GM19372 (cell line): ENCODE measurements at regions not wholly inside any gene's neighbourhood (a gene's known extent, or its start where the extent isn't known, plus 50 kb on each side); places are given as distances from the start of the nearest gene placed in this dataset.

ENCODE experiments used
- ATAC-seq: cut with Tn5 transposase; IDR thresholded peaks from one replicate; pipeline ENCODE4 v1.9.1; 2021; ENCODE audit warnings: mild to moderate bottlenecking, low read depth, moderate library complexity; ENCODE audit not compliant: unreplicated experiment

DNA sequence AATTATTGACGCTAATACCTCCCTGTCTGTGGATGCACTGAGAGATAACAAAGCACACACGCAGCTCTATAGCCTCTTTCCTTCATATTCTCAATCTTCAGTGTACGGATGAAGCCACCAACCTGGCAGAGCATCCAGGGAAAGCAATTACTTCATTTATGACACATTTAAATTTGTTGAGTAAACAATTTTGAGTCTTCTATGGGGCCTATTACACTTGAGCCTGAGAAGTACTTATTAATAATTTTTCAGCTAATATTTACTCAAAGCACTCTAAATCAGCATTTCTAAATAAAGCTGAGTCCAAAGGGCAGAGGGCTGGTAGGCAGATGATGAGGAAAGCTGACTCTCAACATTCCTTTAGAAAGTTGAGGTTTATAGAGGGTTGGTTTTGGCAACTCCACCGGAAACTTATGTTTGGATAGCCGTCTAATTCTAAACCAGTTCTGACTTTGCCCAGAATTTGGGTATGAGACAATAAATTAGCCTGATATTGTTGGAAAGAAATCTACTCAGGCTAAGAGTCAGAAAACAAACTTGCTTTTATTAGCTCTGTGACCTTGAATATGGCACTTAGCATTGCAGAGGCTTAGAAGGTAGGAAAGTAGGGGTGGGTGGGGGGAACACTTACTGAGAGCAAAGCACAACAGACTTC lies 643.5 kb downstream of the CDH11 start:
- ATAC-seq = no peak

DNA sequence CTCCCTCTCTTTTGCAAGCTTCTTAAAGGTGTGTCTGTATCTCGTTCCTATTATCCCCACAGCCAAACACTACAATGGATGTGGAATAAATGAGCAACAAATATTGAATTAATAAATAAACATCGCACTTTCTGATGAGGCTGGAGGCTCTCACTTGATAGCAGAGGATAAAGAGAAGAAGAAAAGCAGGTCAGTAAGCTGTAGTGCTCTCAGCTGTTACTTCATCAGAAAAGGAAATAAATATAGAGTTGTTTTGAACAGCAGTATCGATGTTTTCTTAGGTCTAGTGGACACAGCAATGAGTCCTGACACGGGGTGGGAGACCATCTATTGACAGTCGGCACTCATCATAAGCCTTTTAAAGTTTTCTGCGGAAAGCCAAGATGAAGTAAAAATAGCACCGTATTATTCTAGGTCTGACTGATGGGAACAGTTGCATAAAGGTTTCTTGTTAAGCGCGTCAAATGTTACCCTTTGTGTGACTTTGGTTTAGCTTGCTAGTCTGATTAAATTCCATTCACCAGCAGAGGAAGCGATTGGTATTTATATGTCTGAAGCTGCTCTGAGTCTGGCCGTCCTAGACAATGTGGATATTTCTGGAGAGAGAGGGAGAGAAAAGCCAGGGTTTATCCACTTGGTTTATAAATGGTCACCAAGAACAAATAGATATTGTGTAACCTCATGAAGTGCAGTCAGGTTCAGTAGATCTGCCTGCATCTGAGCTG lies 646.1 kb downstream of the CDH11 start:
- no peak for ATAC-seq

DNA sequence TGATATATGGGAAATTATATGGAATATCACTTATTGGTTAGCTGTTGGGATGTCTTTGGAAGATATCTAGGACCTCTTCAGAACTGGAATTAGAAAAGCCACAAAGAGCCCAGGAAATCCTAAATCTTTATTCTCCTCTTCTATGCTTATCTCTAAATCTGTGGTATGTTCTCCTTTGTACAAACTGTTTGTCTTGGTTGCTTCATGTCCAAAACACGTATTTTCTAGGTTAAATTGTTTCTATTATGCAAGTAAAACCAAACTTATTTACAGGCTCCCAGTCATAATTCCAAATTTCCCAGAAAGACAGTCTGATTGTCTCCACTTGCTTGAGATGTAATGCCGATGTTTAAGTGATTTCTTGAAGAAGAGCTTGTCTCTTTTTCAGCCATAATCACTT lies 650.9 kb downstream of the CDH11 start:
- no peak for ATAC-seq

DNA sequence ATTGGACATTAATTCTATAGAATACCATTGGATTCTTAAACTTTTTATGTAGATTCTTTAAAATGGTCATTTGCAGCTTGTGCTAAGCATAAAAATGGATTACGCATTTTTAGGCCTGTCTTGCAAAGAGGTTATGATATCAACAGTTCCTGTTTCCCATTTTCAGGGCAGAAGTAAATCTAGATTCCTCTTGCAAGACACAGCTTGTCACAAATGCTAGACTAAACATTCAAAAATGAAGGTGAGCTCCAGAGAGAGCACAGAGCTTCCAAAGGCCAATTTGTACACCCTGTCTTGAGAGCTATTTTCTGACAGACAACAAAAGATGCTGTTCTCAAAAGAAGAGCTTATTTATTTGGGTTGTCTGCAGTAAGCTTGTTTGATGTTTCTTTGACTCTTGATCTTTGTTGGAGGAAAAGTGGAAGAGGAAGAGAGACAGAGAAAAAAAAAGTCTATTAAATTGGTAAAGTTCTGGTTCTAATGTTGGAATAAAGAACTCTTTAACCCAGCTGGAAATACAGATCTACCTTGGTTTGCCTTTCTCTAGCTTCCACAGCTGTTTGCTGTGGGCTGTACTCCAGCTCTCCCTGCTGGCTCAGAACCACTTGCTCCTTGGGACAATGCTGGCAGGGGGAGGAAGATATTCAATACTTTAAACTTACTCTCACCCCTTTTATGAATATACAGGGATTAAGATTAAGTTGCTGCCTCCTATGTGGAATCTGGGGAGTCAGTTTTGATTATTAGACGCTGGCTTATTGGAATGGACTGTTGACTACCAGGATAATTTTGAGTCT lies 651.8 kb downstream of the CDH11 start:
- ATAC-seq = no peak

DNA sequence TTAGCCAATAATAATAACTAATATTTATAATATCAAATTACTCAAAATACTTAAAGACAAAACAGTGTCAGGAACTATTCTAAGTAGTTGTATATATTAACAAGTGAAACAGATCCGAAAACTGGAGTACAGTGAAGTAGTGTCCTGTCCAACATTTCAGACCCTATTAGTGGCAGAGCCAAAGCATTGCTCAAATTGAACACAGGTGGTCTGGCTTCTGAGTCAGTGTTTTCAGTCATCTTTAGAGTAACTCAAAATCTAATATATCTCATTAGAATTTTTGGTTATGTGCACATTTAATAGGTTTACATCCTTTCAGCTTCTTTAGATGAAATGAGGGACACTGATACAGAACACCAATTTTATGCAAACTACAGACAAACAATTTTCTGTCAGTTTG lies 652.5 kb downstream of the CDH11 start:
- no peak for ATAC-seq

DNA sequence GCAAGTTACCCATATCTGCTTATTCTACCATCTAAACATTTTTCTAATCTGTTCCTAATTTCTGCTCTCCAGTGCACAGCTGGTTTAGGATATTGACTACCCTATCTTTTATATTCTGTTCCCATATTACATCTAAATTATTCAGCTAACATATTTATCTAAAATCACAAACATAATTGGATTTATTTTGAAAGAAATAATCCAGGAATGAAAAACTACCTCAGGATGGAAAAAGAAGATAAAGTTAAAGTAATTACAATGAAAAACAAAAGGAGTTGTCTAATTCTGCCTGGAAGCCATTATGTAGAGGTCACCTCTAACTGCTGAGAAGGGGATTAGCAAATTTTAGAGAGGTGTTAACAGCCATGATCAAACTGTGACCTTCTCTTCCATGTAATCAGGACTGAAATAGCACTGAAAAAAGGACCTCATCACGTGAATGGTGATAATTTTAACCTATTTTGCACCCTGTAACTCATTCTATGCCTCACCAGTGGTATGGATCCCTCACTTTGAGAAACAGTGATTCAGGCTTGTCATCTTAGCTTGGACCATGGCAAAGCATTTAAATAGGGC lies 653.3 kb downstream of the CDH11 start:
- no peak for ATAC-seq

DNA sequence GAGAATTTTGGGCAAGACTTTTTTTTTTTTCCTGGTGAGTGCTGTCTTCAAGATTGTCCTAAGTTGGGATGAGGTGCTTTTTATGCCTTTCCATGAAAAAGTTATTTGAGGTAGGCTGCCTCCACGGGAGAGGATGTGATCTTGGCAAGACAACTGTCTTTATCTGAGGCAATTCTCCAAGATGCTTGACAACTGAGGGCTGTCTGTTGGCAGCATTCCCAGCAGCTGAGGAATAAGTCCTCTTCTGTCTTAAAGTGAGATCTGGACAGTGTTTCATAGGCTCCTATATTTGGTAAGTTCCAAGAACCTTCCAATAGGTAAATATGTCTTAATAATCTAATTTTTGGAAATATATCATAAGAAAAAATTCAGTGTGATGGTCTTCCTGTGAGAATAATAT lies 662.0 kb downstream of the CDH11 start:
- no peak for ATAC-seq

DNA sequence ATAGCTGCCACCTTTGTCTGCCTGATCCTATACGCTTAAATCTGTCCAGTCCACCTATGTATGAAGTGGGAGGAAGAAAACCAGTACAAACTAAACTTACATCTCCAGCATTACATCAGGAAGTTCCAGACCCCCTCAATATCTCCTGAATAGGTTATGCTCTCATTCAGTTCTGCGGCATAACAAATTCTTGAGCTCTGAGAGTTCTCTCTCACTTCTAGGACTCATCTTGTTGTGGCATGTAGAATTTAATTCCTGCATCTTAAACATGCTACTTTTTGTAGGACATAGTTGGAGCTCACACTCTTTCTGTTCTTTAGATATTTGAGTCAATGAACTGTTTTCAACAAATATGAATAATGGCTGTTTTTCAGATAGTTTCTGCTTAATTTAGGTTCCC lies 662.5 kb downstream of the CDH11 start:
- no peak for ATAC-seq

DNA sequence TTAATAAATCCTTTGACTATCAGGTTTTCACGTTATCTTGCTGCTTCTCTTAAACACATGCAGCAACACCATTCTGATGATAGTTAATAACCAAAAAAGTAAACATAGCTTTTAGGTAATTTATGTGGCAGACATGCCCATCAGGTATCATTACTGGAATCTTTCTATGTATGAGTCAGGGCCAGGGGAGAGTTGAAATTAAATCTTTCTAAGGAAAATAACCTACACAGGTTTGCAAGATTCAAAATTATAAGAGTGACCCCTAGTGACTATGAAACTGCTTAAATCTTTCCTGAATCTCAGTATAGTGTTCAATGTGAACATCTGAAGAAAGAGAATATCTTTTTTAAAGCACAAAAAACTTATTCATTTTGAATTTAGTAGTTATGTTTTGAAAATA lies 666.6 kb downstream of the CDH11 start:
- no peak for ATAC-seq

DNA sequence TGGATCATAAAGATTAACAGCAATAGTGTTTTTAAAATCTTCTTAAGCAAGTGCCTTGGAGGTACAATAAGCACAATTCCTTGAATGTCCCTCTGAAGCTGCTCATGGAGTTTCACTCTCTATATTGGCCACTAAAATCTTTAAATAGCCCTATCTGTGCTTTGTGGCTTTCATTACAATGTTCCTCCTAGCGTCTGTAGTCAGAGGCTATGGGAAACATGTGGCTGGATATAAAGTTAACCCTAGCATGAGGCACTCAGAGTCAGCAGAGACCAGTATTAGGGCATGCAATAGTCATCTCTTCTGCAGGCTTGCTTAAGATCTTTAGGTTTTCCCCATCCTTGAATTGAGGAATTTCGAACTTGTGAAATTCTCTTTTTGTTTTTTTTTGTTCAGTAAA lies 668.2 kb downstream of the CDH11 start:
- no peak for ATAC-seq

DNA sequence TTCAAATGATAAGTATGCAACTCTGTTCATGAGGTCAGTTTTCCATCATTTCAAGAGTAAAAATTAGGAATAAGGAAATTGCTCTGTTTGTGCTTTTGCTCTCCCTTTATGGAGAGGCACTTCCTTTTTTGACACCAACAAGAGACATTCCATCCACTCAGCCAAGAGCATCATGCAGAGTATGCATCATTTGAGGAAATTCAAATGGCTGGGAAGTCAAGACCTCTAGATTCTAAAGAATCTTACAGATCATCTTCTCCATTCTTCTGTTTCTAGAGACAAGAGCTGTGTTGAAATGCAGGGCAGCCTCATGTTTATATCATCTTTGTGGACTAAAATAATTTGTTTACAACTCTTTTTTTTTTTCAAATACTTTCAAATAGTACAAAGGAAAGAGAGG lies 669.4 kb downstream of the CDH11 start:
- no peak for ATAC-seq

DNA sequence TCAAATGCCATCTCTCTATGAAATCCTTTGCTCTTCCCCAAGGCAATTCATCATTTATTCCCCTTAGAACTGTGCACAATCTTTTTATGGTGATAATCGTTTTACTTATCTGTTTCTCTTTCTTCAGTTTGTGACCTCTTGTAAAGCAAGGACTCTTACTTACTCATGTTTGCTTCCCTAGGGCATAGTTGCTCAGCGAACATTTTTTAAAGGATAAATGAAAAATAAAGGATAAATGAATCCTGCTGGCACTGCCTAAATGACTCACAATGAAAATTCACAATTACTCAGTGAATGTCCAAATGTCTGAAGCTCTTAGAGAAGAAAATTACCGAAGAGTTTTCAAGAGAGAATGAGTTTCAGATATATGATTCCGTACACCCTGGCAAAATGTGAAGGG lies 671.7 kb downstream of the CDH11 start:
- ATAC-seq = no peak

DNA sequence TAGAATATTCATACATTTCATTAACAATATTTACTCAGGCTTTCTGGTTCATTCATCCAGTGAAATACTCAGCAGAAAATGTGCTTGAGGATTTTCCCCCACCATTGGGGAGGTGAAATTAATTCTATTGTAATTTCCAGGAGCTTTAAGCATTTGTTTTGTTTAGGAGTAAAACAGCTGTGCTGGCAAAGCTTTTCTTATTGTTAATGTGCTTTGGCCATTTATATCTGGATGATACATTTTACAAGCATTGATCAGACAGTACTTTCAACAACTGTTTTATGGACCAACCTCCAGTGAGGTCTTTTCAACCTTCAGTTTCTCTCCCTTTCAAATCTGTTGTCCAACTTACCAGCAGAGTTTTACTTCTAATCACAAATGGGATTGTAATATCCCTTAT lies 672.4 kb downstream of the CDH11 start:
- ATAC-seq = no peak

DNA sequence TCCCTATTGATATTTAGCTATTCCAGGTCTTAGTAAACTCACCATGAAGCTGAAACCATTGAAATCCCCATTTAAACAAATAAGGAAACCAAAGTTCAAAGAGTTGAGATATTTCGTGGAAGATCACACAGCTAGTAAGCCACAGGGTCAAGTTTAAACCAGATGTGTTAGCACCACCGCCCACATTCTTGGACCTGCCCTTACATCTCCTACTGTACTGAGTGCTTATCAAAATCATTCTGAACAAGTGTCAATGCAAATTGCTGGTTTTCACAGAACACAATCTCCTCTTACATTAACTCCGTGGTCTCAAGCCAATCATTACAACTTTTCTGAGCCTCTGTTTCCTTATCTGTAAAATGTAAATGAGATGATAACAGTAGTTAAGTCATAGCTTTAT lies 676.2 kb downstream of the CDH11 start:
- no peak for ATAC-seq

DNA sequence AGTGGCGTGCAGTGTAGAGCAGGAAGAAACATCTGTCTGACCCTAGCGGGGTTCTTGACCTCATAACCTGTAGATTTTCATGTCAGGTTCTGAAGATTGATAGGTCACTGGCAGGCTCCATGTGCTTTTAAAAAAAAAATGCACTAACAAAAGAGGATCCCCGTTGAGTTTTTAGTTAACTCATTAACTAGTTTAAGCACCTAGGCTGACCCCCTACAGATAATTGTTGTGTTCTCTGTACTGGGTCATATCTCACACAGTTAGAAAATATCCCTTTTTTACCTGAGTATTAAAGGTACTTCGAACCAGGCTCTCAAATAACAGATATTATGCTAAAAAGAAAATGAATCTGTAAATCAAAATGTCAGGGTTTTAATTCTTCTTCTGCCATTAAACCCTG lies 676.6 kb downstream of the CDH11 start:
- ATAC-seq = no peak

DNA sequence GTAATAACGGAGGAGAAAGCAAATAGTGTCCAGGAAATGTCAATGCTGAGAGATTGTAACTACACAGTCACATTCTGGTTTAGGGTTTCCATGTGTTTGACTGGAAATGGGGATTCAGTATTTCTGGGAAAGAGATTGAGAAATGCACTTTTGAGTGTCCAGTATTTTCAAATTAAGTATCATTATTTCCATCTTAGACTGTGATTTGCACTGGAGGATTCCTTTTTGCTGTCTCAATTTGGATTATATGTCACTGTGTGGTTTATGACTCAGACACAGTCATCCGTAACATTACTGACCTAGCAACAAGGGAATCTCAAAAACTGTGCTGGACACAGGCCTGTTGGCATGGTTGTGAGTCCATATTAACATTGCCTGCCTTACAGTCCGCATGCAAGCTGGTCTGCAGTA lies 681.4 kb downstream of the CDH11 start:
- no peak for ATAC-seq

DNA sequence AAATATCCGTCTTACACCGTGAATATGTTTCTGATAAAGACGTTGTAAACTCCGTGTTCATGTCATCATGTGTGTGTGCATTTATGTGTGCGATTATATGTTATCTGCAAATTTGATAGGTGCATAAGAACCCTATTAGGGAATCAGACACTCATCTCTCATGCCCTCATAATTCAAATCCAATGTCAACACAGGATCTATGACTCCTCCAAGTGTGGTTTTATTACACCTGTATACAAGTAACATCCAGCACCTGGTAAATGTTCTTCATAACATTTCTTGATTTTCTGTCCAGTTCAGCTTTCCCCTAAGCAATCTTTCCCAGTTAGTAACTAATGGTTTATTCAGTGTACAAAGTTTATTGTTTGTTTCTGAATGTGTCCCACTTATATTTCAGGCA lies 681.9 kb downstream of the CDH11 start:
- no peak for ATAC-seq

DNA sequence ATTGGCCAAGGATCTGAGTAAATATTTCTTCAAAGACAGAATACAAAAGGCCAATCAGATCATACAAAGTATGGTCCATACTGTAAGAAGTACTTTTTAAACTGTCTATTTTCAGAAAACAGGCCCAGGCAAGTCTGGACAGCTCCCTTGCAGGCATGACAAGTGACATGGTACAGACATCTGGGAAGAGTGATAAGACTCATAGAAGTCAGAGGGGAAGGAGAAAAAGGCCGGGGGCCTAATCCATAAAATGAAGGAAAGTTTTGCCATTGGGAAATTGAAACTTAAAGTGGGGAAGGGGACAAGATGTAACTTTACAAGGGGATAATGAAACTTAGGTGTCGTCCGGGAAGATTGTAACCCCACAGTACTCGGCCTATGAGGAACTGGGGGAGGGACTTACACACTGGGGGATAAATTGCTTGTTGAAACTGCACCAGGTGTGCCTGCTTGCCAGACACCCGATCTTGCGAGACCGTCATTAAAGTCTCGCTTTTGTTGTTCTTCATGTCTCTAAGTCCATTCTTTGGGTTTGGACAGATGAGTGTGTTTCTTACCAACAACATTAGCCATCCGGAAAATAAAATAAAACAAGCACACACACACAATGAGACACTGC lies 684.0 kb downstream of the CDH11 start:
- no peak for ATAC-seq

DNA sequence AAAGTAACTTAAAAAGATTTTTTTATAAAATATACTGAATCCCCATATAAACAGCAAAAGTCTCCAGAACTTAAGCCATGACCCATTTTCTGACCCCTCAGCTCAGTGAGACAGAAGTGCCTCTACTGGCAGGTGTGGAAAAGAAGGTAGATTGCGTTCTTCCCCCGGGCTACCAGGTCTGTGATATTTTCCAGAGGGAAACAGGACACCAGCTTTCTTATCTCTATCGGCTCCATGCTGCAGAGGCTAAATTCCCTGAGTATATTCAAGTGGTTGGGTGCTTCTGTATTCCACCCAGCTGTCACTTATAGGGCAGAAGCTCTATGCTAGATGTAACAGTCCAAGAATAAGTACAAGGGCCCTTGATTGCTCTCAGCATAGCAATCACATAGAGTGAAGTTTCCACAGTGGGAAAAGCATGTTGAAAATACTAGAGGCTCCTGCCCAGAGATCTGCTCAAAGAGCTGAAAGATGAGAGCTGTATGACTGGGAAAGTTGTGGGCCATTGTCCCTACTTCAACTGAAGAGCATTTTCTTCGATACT lies 687.3 kb downstream of the CDH11 start:
- ATAC-seq = no peak

DNA sequence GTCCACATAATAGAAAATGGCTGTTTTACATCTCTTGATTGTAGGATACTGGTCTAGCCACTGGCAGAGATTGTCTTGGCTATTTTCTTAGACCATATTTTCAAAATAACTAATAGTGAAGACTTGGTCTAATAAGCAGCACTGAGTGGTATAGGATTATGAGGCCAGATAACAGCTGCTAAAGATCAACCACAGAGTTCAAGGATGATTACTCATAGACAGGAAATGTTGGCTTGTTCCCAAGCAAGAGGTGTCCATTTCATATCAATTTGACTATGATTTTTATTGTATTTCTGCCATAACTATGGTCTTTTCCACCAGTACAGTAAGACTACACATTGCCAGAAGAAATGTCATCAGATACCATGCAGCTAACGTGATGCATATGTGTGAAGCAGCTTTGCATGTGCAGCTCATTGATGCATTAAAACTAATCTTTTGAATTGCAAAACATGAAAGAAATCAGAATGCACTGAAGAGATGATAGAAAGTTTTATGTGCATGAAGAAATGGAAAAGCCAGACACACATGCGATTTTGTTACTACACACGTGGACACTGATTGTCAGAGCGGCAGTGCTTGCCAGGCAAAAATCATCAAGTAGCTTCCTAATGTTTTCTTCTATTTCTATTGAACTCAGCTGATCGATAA lies 693.3 kb downstream of the CDH11 start:
- no peak for ATAC-seq
